Smooth muscle cell (in vitro differentiated cells): ENCODE measurements at regions not wholly inside any gene's neighbourhood (a gene's known extent, or its start where the extent isn't known, plus 50 kb on each side); places are given as distances from the start of the nearest gene placed in this dataset.
"Not testable (repeated sequence)": the region's sequence is repeated elsewhere in the genome, so short reads cannot be mapped to it uniquely, and the experiment has no call there.

ENCODE experiments used
- DNase-seq: peaks from one replicate; lab custom pipeline; 2025; ENCODE audit not compliant: unreplicated experiment; lab: John Stamatoyannopoulos, UW
- H2AFZ ChIP-seq: fragments of 200-600 bp; sonication (generic); 2 replicates; pipeline ENCODE4 v1.6.0; 2016; ENCODE audit warnings: antibody characterized with exemption, low read depth, mild to moderate bottlenecking
- H3F3A ChIP-seq: fragments of 200-600 bp; sonication (generic); 2 replicates; pipeline ENCODE4 v1.6.0; 2017; ENCODE audit warnings: antibody characterized with exemption, low read depth
- H3K27ac ChIP-seq: fragments of 200-600 bp; sonication (generic); 2 replicates; pipeline ENCODE4 v1.5.1; 2016; ENCODE audit warnings: low read depth, mild to moderate bottlenecking
- H3K27me3 ChIP-seq: fragments of 200-600 bp; sonication (generic); 2 replicates; pipeline ENCODE4 v1.6.1; 2016; ENCODE audit warnings: low read depth, mild to moderate bottlenecking
- H3K36me3 ChIP-seq: fragments of 200-600 bp; sonication (generic); 2 replicates; pipeline ENCODE4 v1.5.1; 2016; ENCODE audit warnings: low read depth
- H3K4me1 ChIP-seq: fragments of 200-600 bp; sonication (generic); 2 replicates; pipeline ENCODE4 v1.5.1; 2016; ENCODE audit warnings: low read depth
- H3K4me2 ChIP-seq: fragments of 200-600 bp; sonication (generic); 2 replicates; pipeline ENCODE4 v1.6.0; 2016; ENCODE audit warnings: mild to moderate bottlenecking
- H3K4me3 ChIP-seq: fragments of 200-600 bp; sonication (generic); 2 replicates; pipeline ENCODE4 v1.5.1; 2016; ENCODE audit warnings: mild to moderate bottlenecking
- H3K79me2 ChIP-seq: fragments of 200-600 bp; sonication (generic); 2 replicates; pipeline ENCODE4 v1.6.0; 2016; ENCODE audit warnings: low read depth, mild to moderate bottlenecking
- H3K9ac ChIP-seq: fragments of 200-600 bp; sonication (generic); 2 replicates; pipeline ENCODE4 v1.6.0; 2016; ENCODE audit warnings: low read depth
- H3K9me3 ChIP-seq: fragments of 200-600 bp; sonication (generic); replicated peaks from 2 replicates; pipeline ENCODE4 v1.5.1; 2016; ENCODE audit warnings: low read depth
- H4K20me1 ChIP-seq: fragments of 200-600 bp; sonication (generic); 2 replicates; pipeline ENCODE4 v1.6.0; 2016; ENCODE audit warnings: low read depth
- CTCF ChIP-seq: fragments of 200-600 bp; sonication (generic); IDR thresholded peaks from 2 replicates; pipeline ENCODE4 v1.5.1; 2017; ENCODE audit warnings: borderline replicate concordance, mild to moderate bottlenecking, antibody characterized with exemption; ENCODE audit not compliant: insufficient read depth, poor library complexity, severe bottlenecking
- WGBS: methylation state at CpG from one replicate; pipeline ENCODE4 v1.1.7; 2016; ENCODE audit warnings: low lambda C conversion rate; 5-methylcytosine and 5-hydroxymethylcytosine counted together

DNA sequence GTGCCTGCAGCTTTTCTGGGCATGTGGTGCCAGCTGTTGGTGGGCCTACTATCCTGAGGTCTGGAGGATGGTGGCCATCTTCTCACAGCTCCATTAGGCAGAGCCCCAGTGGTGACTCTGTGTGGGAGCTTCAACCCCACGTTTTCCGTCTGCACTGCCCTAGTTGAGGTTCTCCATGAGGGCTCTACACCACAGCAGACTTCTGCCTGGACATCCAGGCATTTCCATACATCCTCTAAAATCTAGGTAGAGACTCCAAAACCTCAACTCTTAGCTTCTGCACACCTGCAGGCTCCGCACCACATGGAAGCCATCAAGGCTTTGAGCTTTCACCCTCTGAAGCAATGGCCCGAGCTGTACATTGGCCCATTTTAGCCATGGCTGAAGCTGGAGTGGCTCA is 153.3 kb upstream of the PGRMC2 start:
- TF ChIP-seq CTCF: no peak
- no peaks in the 10 kb centered on the region for H4K20me1 ChIP-seq
- H3K4me1 ChIP-seq: no peaks in the 10 kb centered on the region
- H3K9me3 ChIP-seq: no peaks in the 10 kb centered on the region
- no peaks in the 10 kb centered on the region for H3K27me3 ChIP-seq
- no peaks in the 10 kb centered on the region for H3K36me3 ChIP-seq
- H3K27ac ChIP-seq: no peak overlapping the region
- WGBS: 92% methylated on average over 4 of the region's 4 CpGs
- no peak overlapping the region for H3K4me2 ChIP-seq
- no peak overlapping the region for H3K9ac ChIP-seq
- H2AFZ ChIP-seq: no peak overlapping the region
- H3K79me2 ChIP-seq: no peaks in the 10 kb centered on the region
- H3K4me3 ChIP-seq: no peak overlapping the region
- no peaks in the 10 kb centered on the region for H3F3A ChIP-seq
- no peak for DNase-seq

- not testable (repeated sequence) for H4K20me1 ChIP-seq, H3K9ac ChIP-seq, H3K9me3 ChIP-seq, H3K4me2 ChIP-seq, DNase-seq, H3K27me3 ChIP-seq, H3K79me2 ChIP-seq, H3K27ac ChIP-seq, H3K4me3 ChIP-seq, H3K36me3 ChIP-seq, H2AFZ ChIP-seq, H3F3A ChIP-seq, H3K4me1 ChIP-seq
- WGBS: 94% methylated on average over 8 of the region's 8 CpGs
Measured at GRCh38 chr4:128437023-128437422, 149.4 kb upstream of the PGRMC2 start.

- not testable (repeated sequence) for H3K9me3 ChIP-seq, H3K4me1 ChIP-seq, H3K4me3 ChIP-seq, H2AFZ ChIP-seq, H3K27me3 ChIP-seq, H3K79me2 ChIP-seq, H3K27ac ChIP-seq, DNase-seq, H3K9ac ChIP-seq, H3F3A ChIP-seq, H3K36me3 ChIP-seq, H4K20me1 ChIP-seq, H3K4me2 ChIP-seq
- 92% methylated on average over 2 of the region's 2 CpGs for WGBS
Measured at GRCh38 chr4:128429023-128429613, 141.5 kb upstream of the PGRMC2 start.

GRCh38 chr4:128428397-128428796 is 140.8 kb upstream of the PGRMC2 start:
- no peaks in the 10 kb centered on the region for H3K4me1 ChIP-seq
- H4K20me1 ChIP-seq: no peaks in the 10 kb centered on the region
- H3F3A ChIP-seq: no peaks in the 10 kb centered on the region
- no peak overlapping the region for H3K4me3 ChIP-seq
- no peak for DNase-seq
- H3K27me3 ChIP-seq: no peaks in the 10 kb centered on the region
- H3K79me2 ChIP-seq: no peaks in the 10 kb centered on the region
- TF ChIP-seq CTCF: no peak
- H3K9me3 ChIP-seq: no peaks in the 10 kb centered on the region
- no peaks in the 10 kb centered on the region for H3K36me3 ChIP-seq
- H3K27ac ChIP-seq: no peak overlapping the region
- no peak overlapping the region for H3K4me2 ChIP-seq
- 96% methylated on average over 3 of the region's 3 CpGs for WGBS
- no peak overlapping the region for H2AFZ ChIP-seq
- no peak overlapping the region for H3K9ac ChIP-seq

- Histone ChIP-seq H3K4me1 (no peaks in the 10 kb centered on the region), H3F3A (no peaks in the 10 kb centered on the region), H3K79me2 (no peaks in the 10 kb centered on the region), H4K20me1 (no peaks in the 10 kb centered on the region), H3K4me2 (no peak overlapping the region), H3K36me3 (no peaks in the 10 kb centered on the region), H3K9ac (no peak overlapping the region), H3K27me3 (no peaks in the 10 kb centered on the region), H3K9me3 (no peaks in the 10 kb centered on the region), H3K4me3 (no peak overlapping the region), H2AFZ (no peak overlapping the region), H3K27ac (no peak overlapping the region)
- WGBS: 68% methylated on average over 5 of the region's 5 CpGs
- peak; percentile 17 for TF ChIP-seq CTCF
- no peak for DNase-seq
Measured at GRCh38 chr4:128427832-128428366, 140.3 kb upstream of the PGRMC2 start.
